ENCODE measurements at regions not wholly inside any gene's neighbourhood (a gene's known extent, or its start where the extent isn't known, plus 50 kb on each side); places are given as distances from the start of the nearest gene placed in this dataset.
"Not testable (repeated sequence)": the region's sequence is repeated elsewhere in the genome, so short reads cannot be mapped to it uniquely, and the experiment has no call there.

DNA sequence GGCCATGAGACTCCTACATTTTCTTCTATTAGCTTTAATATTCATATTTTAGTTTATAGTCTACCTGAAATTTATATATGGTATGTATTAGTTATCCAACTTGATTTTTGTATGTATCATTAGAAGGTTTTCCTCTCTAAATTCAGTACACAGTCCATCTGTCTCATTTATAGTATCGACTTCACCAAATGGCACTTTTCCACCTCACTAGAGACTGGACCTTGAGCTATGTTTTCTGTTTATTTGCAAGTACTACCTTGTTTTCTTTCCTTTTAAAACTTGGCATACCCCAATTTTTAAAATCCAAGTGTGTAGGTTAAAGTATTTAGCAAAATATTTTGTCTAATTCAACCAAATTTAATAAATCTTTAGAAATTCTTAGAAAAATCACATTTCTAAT is 1137.5 kb downstream of the NSUN3 start:
- no peak for DNase-seq

DNA sequence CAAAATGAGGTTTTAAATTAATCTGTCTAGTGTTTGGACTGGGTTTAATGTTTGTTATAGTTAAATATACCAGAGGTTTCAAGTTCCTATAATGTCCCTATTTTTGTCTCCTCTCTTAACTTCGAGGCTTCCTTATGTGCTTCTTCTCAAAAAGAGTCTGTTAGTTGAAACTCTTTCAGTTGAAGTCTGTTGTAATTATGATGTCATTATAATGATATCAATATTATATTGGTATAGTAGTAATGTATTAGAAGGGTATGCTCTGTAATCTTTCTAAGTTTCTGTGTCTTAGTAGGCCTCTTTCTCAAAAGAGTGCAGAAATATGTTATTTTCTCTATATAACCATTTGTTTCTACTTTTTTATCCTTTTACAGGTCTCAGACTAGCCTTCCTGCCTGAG is 1148.0 kb downstream of the NSUN3 start:
- DNase-seq, result no peak

DNA sequence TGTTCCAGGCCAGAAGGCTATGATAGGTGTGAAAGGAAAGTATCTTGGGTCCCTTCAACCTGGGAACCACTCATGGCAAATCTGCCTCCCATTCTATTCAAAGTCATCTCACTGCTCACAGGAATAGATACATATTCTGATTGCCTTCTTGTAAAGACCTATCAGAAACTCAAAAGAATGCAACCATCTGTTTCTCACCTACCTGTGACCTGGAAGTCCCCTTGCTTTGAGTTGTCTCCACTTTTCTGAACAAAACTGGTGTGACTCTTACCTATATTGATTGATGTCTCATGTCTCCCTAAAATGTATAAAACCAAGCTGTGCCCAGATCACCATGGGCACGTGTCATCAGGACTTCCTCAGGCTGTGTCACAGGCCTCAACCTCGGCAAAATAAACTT is 1149.3 kb downstream of the NSUN3 start:
- DNase-seq, result no peak

DNA sequence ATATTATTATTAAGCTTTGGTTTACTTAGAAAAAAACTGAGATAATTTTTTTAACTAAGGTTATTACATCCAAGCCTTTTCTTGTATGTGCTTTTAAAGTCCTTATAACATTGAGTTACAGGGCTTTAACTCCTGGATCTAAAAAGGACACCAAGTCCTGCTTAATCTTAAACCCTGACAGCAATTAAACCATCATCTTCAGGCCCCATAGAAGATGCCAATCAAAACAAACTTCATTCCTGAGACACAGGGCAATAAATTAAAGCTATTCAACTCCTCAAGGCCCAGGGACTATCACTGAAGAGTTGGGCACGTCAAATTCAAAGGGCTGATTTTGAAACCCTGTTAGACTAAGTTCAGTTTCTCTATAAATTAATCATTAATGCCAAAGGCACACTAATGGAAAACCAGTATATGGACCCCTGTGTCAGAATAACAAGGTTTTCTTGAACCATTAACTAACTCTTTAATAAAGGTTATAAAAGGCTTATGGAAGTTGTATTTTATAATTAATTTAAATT is 1152.6 kb downstream of the NSUN3 start:
- DNase-seq, result no peak

DNA sequence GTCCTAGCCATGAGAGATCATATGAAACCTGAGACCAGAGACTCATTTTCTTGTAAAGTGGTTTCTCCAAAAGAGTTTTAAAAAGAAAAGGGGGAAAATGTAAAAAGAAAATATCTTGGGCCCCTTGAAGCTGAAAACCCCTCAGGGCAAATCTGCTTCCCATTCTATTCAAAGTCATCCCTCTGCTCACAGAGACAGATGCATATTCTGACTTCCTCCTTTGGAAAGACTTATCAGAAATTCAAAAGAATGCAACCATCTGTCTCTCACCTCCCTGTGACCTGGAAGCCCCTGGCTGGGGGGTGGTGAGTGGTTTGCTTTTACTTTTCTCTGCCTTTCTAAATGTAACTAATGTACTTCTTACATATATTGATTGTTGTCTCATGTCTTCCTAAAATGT is 1154.8 kb downstream of the NSUN3 start:
- DNase-seq, result no peak

DNA sequence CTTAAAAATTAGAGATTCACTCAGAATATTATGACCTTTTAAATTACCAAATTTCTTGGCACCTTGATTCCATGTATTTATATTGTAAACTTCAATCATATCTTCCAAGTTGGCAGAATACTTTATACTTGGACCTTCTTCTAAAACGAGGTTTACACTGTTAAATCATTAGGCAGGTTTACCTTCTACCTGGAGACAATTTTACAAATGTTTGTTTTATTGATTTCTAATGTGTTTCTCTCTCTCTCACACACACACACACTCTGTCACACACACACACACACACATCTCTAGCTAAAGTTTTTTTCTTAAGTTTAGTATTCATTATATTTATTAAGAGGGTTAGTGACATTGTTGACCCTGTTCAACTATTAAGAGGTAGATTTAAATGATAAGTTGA is 1155.6 kb downstream of the NSUN3 start:
- no peak for DNase-seq

DNA sequence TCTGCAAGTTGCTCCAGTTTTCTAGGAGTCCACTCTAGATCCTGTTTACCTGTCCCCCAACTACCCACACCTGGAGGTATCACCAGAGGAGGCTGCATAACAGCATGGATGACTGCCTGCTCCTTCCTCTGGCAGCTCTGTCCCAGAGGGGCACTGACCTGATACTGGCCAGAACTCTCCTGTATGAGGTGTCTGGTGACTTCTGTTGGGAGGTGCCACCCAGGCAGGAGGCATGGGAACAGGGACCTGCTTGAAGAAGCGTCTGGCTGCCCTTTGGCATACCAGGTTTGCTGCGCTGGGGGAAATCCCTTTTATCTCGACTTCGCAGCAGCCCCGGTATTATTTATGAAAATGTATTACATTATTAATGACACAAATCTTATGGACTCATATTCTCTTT is 1163.6 kb downstream of the NSUN3 start:
- DNase-seq, result no peak

DNA sequence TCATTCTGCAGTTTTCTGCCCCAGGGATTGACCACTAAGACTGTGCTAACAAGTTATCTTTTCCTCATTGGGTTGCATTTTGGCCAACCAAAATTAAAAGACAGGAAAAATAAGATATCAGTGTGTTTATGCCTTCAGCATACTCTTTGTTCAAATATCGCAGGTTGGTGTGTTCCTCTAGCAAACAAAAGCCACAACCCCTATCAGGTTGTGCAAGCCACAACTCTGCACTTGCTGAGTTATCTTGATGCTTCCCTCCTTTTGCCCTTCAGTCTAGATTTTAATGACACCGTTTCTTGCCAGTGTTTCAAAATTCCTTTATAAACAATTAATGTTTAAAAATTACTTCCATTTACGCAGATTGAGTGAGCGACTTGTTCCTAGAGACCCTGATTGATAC is 1164.2 kb downstream of the NSUN3 start:
- no peak for DNase-seq

DNA sequence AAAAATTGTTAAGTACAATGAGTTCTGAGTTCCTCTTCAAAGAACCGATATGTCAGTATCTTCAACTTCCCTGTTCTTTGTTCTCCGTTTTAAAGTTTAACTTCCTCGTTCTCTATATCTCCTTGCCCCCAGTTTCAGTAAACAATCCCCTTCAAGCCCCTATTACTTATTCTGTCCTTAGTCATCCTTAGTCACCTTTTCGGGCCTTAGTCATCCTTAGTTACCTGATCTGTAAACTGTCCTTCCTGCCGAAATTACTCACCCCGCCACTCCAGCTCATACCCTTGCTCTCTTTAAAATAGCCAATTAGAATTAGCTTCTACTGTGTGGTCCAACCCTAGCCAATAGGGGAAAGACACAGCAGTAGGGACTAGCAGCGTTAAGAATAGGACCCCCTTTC is 1165.6 kb downstream of the NSUN3 start:
- no peak for DNase-seq

DNA sequence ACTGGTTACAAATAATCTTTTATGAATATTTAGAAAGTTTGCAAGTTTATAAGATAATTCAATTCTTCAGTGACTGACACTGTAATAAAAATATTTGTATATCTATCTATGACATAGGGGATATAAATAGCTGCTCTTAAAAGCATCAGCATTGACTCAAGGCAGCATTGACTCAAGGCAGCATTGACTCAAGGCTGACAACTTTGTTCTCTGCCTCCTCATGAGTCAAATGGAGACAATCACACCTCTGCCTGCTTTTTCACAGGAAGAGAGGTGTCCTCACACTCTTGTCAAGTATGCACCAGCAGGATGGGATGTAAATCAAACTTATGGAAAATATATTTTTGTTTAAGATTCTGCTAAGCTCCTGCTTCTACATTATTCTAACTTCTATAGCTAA is 1173.1 kb downstream of the NSUN3 start:
- no peak for DNase-seq

DNA sequence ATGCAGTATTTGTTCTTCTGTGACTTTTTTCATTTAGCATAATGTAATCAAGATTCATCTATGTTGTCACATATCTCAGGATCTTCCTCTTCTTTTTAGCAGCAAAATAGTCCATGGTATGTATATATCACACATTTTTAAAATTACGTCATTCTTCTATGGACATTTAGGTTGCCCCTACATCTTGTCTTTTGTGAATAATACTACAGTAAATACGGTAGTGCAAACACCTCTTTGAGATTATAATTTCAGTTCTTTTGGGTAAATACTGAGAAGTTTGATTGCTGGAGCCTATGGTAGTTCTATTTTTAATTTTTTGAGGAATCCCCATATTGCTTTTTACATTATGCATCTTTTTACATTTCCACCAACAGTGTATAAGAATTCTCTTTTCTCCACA is 1174.9 kb downstream of the NSUN3 start:
- no peak for DNase-seq

DNA sequence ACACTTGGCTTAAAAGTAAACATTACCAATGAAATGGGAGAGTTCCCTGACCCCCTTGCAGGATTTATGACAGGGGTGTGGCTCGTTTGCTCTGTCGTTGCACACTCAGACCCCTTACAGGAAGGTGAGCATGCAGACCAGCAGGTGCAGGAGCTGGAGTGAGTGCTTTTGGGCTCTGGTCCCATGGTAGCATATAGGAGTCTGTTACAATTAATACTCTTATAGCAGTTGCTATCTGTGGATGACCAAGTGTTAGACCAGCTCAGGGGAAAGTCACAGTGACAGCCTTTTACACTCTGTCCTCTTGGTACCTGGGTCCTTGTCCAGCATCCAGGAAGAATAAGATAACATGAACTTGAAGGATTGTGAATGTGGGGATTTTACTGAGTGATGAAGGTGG is 1177.5 kb downstream of the NSUN3 start:
- no peak for DNase-seq

DNA sequence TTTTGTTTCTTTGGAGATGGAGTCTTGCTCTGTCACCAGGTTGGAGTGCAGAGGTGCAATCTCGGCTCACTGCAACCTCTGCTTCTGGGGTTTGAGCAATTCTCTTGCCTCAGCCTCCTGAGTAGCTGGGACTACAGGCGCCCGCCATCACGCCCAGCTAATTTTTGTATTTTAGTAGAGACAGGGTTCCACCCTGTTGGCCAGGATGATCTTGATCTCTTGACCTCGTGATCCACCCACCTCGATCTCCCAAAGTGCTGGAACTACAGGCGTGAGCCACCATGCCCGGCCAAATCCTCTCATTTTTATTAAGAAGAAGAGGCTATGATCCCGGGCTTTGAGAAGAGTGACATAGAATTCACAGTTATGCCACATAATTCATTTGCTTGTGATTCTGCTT is 1178.4 kb downstream of the NSUN3 start:
- DNase-seq, result not testable (repeated sequence)

DNA sequence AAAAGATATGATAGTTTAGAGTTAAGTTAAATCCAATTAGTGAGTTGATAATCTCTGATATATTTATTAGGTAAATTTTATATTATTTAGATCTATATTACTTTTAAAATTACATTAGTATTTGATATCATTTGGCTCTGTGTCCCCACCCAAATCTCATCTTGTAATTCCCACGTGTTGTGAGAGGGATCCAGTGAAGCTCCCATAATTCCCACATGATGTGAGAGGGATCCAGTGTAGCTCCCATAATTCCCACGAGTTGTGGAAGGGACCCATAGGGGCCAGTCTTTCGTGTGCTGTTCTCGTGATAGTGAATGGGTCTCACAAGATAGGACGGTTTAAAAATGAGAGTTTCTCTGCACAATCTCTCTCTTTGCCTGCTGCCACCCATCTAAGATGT is 1183.6 kb downstream of the NSUN3 start:
- no peak for DNase-seq

DNA sequence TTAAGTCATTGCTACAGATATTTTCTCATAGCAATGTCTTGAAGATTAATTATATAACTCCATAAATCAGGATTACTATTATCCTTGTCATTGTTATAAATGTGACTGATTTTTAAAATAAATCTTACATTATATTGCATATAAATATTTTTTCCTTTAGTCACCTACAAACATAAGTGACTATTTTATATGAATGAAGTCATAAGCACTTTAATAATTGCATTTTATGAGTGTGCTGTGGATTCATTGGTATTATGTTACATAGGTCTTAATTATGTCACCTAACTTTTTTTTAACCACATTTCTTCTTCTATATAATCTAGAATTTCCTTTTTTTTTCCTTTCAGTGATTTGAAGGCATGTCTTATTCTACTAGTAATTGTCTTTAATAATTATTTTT is 1191.2 kb downstream of the NSUN3 start:
- no peak for DNase-seq

DNA sequence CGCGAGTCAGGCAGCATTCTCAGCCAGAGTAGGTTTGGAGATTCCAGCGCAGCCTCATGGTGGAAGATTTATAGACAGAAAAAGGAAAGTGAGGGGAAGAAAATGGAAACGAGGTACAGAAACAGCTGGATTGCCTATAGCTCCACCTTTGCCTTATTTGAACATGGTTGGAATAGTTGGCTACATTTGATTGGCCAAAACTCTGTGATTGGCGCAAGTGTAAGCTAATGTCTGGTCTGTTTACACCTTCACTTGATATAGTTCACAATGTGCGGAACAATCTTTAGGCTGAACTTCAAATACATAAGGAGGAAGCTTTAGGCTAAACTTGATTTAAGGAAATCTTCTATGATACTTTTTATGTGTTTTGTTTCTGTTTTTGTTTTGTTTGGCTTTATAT is 1191.9 kb downstream of the NSUN3 start:
- no peak for DNase-seq

DNA sequence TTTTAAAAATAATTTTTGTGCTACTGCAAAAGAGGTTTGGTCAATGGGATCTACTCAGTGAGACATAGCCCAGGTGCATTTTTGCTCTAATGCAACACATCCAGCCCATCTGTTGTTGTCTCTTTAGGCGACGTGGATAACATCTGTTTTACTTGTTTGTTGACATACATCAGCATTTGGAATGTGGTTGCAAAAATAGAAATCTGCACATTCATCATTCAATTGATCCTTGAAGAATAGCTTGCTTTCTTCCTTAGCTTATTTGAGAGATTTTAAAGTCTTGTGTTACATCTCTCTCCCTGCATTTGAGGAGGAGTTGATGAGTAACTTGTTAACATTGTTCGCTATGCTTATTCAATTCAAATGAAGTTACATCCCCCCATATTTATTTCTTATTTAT is 1202.3 kb downstream of the NSUN3 start:
- no peak for DNase-seq

DNA sequence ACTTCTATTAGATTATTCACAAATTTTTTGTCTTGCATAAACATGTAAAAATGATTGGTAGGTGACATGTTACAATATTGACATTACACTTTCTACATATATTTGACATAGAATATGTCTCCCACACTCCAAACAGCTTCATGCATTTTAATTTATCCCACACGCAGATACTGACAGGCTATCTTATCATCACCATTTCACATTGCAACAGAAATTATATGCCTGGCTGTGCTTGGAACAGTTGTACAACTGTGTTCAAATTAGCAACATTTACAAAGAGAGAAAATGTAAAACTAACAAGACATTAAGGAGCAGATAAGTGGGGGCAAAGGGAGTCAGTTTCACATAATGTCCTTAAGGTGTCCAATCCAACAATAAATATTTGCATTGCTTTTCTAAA is 1208.5 kb downstream of the NSUN3 start:
- DNase-seq, result no peak

DNA sequence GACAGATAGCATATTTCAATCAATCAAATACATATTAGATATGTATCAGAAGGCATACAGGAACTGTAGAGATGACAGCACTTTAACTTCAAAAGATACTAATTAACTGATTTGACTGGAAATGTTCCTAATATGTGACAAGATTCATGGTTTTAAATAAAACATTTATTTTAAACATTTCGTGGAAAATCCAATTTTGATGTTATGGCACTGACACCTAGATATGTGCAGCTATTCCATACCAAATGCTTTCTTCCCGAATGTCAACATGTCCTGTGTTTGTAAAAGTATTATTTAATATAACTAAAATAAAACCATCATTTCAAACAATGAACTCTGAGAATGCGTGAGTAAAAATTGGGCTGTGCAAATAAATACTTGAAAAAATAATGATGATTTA is 1209.3 kb downstream of the NSUN3 start:
- no peak for DNase-seq

DNA sequence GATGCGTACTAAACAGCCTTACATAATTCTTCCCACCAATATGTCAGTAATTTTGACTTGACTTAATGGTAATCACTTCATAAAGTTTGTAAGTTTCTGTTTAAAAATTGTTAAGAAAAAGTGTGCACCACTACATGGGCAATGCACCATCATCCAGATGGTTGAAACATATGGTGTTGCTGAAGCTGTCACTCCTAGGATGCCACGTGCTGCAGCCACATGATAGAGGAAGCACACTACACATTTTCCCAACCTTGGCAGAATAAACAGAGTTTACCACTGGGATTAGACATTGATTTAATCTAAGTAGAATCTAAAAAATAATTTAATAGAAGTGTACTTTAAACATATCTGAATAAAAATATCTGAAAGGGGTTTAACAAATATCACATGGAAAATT is 1209.9 kb downstream of the NSUN3 start:
- no peak for DNase-seq

DNA sequence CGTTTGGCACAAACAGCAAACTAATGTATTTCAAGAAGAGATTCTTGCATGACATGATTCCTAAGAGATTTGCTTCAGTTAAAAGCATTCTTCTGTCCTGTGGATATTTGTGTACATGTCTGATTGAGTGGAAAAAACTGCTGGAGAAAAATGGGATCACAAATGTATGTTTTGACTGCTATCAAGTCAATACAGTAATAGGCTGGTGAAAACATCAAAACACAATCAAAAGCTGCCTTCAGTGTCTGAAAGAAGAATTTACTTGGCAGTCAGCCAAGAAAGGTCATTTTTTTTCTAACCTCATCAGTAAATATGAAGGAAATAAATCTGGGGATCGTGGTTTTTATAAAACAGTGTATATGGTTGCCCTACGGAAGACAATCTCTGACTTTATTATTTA is 1214.8 kb downstream of the NSUN3 start:
- DNase-seq, result no peak

DNA sequence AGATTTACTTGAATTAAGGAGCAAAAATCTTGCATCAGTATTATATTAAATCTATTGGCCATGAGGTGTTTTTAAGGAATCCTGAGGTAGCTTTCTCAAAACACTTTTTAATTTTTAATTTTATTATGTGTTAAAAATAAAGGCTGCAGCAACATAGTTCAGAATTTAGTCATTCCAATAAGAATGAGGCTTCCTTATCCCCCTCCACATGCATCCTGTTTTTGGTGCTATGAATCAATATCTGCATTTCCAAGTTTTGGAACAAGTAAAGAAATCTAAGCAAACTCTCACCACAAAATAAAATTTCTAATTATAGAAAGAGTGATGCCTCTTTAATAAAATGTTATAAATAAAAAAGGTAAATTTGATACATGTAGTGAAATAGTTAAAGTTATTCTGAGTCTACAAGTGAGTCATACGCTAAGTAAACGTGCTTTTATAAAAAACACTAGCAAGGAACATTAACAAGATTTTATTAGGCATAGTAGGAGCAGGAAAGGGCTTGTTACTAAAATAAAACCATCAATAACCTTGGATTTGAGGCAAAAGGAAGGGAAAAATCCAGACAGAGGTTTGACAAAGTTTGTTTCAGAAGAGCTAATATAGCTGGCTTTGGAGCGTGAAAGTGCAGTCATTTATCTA is 1218.0 kb downstream of the NSUN3 start:
- DNase-seq, result no peak

DNA sequence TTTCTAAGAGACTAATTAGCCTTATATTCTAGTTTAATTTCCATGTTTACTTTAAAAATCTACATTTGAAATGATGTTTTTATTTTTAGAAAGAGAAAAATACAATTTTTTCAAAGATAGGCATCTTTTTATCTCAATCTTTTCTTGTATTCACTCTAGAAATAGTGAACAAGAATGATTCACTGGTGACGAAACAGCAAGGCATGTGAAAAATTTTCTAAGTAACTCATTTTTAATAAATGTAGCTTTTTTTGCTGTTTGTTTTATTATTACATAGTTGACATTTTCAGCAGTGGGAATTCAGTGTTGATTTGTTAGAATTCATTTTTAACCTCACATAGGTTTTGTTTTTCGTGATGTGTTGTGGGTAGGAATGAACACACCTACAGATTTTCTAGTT is 1226.4 kb downstream of the NSUN3 start:
- no peak for DNase-seq

DNA sequence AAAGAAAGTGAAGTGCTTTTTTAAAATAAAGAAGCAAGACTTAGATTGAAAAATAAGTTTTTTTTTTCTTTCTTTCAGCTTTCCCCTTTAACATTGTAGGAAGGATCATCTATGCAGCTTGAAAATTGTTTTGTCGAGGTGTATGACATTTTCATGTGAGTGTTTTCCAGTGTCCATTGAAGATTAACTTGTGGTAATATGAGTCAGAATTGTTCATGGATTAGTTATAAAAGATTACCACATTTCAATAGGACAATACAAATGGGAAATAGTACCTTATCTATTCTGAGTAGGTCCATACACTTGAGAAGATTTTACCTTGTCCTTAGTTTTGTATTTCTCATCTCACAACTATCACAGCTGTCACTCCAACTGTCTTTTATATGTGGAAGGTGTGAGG is 1234.7 kb downstream of the NSUN3 start:
- no peak for DNase-seq

DNA sequence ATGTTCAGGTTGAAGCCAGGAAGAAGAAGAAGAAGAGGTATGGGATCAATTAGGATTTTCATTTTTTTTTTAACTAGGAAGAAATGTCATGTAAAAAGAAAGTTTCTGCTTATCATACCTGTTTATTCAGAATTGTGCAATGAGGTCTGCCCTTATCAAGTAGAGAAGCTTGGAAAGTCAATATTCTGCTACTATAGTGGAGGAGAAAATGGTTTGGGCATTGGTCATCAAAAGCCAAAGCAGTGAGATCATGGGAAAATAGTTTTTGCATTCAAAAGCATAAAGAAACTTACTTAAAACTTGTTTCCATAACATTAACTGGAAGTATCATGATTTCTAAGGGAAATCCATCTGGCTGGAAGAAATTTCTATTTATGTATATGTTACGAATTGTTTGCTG is 1239.2 kb downstream of the NSUN3 start:
- no peak for DNase-seq

DNA sequence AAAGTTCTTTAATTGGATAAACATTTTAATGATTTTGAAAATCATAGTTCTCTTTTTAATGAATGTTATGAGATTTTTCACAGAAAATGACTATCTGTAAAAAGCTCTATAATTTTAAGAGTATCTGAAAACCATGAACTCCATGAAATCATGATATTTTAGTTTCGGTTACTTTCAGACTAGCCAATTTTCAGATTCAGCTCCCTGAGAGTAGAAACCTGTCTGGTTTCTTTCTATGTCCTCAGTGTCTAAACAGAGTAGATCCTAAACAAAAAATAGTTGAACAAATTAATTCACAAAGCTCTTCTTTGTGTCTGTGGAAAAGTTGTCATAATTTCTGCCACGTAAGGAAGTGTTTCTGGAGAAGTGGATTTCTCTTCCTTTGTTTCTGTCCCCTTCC is 1247.7 kb downstream of the NSUN3 start:
- no peak for DNase-seq

Measured in hippocampal formation (tissue), 2 donors.